Stimulated activated CD4-positive, alpha-beta T cell treated with anti-CD3 and anti-CD28 coated beads, Interleukin-15, amount 100 ng/mL, for 48 hours (primary cell): ENCODE measurements at regions not wholly inside any gene's neighbourhood (a gene's known extent, or its start where the extent isn't known, plus 50 kb on each side); places are given as distances from the start of the nearest gene placed in this dataset.

Source experiments
- DNase-seq, 2 donors: peaks; one replicate each; pipeline ENCODE4 v3.0.0-alpha.2; 2020; ENCODE audit warnings: low read depth in 2 of 2

DNA sequence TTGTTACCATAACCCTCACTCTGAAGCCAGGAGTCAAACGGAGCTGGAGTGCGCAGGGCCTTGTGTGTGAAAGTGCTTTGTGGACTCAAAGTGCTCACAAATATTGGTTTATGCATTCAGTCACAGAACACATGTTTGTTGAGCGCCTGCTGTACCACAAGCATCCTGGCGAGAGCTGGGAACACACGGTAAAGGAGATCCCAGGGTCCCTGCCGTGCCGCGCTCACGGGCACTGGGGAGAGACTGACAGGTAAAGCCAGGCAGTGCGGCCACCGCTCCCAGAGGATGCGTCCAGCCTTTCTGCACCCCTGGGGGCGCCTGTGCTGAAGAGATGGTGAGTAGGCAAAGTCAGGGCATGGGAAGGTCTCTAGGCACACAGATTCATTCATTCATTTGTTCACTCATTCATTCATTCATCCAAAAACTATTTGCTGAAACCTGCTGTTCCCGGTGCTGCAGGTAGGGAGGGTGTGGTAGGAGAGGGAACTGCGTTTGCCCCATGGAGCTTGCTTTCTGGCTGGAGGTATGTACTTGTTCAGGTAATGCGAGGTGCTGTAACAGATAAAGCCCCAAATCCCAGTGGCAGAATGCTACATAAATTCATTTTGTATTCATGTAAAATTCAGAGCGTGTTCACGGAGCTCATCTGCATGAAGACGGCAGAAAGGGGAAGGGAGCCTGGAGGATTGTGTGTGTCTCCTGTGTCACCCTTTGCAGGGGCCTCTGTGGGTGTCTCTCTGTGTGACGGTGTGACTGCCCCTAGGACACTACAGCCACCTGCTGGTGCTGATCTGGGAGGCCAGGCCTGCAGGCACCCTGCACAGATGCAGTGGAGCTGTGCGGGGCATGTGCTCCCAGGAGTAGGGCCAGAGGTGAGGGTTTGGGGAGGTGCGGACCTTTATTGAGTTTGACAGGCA, 167.0 kb upstream of the B3GAT1 start:
- DNase-seq = no peak

- no peak for DNase-seq
These were observed 165.8 kb upstream of the B3GAT1 start for GRCh38 chr11:134577751-134578395.

GRCh38 chr11:134576721-134577171, 164.7 kb upstream of the B3GAT1 start:
- DNase-seq = no peak

DNA sequence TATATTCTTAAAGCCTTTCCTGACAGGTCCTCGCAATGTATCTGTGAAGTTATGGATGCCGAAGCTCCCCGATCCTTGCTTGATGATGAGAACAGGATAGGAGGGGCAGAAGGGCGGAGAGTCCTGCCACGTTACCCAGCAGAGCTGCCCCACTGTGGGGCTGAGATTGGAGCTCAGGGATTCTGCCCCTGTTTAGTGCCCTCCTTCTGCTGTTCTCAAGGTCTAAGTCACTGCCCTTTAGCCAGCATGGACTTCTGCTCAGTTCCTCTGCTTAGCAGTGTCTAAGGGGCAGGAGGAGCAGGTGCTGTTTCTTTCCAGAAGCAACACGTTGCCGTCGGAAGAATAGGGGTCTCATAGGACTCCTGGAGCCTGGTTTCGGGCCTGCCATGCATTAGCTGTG, 164.2 kb upstream of the B3GAT1 start:
- no peak for DNase-seq

- DNase-seq = no peak
These were observed 163.6 kb upstream of the B3GAT1 start for GRCh38 chr11:134575504-134576230.

- no peak for DNase-seq
These were observed 162.9 kb upstream of the B3GAT1 start for GRCh38 chr11:134574947-134575346.

- no peak for DNase-seq
These were observed 162.4 kb upstream of the B3GAT1 start for GRCh38 chr11:134574425-134574824.

DNA sequence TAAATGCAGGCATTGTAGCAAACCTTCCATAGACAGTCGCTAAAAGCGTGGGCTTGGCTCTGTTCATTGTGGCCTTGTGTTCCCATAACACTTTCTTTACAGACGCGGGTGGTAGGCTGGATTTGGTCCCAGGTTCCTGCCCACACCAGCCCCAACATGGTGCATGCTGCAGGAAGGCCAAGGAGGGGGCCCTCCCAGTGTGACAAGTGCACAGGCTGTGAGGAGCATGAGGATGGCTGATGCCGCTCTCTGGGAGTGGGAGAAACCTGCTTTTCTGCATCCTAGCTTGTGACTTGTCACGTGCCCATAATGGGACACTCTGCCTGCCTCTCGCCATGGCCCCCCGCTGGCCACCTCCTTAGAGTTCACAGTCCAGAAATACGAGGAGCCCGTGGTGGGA, 161.8 kb upstream of the B3GAT1 start:
- no peak for DNase-seq

DNA sequence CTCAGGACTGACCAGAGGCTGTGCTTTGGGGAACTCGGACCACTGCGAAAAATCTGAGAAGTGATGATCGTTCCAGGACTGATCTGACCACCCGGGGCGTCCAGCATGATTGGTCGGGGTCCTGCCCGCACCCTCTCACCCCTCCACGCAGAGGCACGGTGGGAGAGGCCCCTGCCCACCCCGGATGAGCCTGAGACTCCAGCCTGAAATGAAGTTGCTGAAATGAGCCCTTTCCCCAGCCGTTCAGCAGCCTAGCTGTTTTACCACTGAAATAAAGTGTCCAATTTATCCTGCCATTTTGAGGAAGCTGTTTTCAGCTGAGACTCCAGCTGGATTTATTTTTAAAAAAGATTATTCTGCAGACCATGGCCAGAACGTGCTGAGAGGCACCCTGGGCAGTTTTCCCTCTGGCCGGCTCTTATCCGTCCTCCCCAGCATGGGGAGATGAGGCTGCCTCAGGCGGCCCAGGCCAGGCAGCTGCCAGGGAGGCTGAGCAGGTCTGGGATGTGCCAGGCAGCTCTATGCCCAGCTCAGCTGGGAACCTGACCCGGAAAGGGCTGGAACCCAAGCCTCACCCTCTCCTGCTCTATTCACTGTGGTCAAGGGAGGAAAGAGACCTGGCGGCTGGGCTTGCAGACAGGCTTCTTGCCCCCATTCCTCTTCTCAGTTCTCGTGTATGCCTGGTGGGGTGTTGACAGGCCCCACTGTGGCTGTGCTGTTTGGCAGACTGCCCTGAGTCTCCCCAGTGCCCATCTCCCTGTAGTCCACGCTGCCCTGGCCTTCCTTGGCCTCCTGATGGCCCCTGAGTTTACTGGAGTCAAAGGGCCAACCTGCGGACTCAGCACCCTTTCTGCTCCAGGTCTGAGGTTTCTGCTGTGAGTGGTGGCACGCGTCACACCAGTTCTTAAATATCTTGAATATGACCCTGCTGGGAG, 161.0 kb upstream of the B3GAT1 start:
- no peak for DNase-seq

GRCh38 chr11:134571301-134571700, 159.3 kb upstream of the B3GAT1 start:
- no peak for DNase-seq

DNA sequence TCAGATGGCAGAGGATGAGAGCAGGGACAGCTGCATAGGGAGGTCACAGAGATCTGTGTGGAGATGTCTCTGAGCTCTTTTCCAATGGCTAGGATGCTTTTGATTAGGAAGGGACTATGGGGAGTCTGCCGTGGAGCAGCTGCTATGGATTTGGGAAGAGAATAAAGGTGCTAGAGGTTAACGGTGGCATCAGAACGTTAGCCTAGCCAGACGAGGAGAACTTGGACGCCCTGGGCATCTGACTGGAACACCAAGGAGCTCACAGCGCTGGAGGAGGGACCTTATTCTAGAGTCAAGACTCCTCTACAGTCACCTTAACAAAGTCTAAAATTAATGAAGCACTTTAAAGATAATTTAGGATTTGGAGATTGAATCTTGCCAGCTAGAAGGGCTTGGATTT, 157.2 kb upstream of the B3GAT1 start:
- no peak for DNase-seq

GRCh38 chr11:134566311-134566710, 154.3 kb upstream of the B3GAT1 start:
- DNase-seq = no peak

- no peak for DNase-seq
These were observed 153.4 kb upstream of the B3GAT1 start for GRCh38 chr11:134565343-134565891.

DNA sequence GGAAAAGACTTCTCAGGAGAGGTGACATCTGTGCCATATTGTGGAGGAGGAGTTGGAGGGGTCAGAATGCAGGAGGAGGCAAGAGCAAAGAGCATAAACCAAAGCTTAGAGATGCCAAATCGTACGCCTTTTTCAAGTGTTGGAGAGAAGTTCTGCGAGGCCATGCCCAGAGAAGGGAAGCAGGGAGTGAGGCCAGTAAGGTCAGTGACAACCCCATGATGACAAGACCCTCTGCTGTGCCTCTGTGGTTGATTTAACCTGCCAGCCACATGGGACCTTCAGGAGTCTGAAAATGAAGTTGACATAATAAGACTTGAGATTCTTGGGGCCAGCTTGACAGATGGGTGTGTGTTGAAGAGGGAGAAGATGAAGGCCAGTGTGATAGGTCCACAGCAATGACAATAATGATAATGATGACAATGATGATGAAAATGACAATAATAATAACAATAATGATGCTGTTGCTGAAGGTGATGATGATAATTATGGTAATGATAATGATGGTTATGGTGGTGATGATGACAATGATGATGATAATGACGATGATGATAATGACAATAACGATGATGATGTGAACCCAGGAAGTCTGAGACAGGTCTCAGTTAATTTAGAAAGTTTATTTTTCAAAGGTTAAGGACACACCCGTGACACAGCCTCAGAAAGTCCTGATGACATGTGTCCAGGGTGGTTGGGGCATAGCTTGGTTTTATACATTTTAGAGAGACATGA, 152.6 kb upstream of the B3GAT1 start:
- no peak for DNase-seq

GRCh38 chr11:134562941-134563471, 151.0 kb upstream of the B3GAT1 start:
- no peak for DNase-seq

DNA sequence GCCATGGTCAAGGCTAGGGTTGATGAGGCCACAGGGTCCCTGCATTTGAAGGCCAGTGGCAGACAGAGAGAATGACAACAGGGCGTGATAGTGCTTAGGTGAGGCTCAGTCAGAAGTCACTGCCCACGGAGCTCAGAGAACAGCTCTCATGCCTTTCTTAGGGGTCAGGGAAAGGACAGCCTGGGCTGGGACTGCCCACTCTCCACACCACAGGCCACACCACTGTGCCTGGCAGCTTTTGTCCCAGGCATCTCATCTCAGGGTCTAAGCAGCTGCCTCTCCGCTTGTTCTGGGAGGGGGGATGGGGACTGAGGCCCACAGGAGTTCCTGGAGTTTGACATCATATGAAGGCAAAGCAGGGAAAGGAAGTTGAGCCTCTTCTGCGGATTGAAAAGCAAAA, 150.2 kb upstream of the B3GAT1 start:
- DNase-seq = no peak

- DNase-seq = no peak
These were observed 149.3 kb upstream of the B3GAT1 start for GRCh38 chr11:134561331-134561720.

GRCh38 chr11:134560566-134561330, 148.7 kb upstream of the B3GAT1 start:
- DNase-seq = no peak

- no peak for DNase-seq
These were observed 148.0 kb upstream of the B3GAT1 start for GRCh38 chr11:134560066-134560465.
